HG03460 (cell line): ENCODE measurements at regions not wholly inside any gene's neighbourhood (a gene's known extent, or its start where the extent isn't known, plus 50 kb on each side); places are given as distances from the start of the nearest gene placed in this dataset.

Source experiments
- ATAC-seq: cut with Tn5 transposase; IDR thresholded peaks from one replicate; pipeline ENCODE4 v1.9.1; 2021; ENCODE audit not compliant: unreplicated experiment

DNA sequence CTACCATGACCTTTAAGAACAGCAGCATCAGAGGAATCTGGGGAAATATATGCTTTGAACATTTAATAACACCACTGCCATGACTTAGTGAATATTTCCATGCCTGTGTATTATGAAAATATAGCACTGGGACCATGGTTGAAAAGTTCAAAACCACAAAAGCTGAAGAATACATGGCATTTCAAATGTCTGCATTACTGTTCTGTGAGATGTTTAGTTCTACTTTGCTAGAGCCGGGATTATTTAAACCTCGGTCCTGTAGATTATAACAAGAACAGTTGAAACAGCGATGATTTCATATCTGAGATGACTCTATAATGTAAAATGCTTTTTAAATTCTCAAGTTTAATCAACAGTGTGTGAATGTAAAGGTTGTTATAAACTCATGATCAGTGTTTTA, 126.7 kb upstream of the AGA start:
- ATAC-seq: no peak

DNA sequence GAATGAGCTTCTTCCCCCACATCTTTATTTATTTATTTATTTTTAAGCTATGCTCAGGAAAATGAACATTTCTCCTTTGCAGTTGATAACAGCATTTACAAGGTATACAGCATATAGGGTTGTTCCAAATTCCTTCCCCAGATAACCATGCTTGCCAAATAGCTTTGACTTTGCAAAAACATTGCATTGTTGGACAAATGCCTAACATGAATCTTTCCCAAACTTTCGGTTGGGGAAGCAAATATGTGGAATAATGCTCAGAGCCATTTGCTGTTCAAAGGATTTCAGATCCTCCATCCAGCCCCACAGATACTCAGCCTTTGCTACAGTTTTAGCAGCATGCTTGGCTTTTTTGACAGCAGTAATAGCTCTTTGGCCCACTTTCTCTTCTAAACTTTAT, 127.2 kb upstream of the AGA start:
- ATAC-seq: no peak

DNA sequence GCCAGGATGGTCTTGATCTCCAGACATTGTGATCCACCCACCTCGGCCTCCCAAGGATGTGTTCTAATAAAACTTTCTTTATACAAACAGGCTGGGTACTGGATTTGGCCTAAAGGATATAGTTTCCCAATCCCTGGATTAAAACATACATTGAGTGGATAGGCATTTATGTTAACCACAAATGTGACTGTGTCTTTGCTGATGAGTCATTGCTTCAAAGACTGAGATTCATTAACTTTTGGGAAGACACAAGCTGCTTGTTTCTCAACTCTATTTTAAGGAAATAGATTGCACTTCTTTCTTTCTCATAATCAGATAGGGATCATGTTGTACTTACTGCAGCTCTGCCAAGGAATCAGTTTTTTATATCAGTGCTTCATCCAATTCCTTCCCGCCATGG, 131.3 kb upstream of the AGA start:
- no peak for ATAC-seq

DNA sequence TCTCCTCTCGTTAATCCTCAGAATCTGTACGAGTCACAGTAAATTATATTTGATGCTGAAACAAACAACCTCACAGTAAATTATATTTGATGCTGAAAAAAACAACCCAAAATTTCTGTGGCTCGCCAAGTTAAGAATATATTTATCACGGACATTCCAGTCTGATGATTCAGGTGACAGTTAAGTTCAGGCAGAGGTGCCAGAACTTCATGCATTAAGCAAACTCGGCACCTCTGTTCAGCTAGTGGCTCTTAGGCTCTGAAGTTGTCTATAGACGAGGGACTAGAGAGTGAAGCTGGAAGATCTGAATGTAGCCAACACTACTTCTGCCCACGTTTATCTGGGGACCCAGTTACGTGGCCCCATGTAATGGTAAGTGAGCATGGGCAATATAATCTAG, 132.2 kb upstream of the AGA start:
- no peak for ATAC-seq

DNA sequence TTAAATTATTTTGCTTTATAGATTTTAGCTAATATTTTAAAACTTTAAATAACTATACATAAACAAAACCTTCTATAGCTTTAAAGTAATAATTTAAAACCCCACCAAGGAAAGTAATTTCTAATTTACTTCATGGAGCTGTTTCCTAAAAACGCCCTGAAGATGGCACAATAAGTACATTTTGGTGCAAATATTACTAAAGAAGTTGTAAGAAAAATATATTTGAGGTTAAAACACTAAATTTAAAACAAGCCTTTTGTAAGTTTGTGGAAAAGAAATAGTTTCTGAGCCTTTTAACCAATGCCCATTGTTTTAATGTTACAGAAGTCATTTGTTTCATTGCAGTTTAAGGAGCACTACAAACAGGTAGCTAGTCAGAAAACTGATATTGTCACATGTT, 137.4 kb upstream of the AGA start:
- no peak for ATAC-seq

DNA sequence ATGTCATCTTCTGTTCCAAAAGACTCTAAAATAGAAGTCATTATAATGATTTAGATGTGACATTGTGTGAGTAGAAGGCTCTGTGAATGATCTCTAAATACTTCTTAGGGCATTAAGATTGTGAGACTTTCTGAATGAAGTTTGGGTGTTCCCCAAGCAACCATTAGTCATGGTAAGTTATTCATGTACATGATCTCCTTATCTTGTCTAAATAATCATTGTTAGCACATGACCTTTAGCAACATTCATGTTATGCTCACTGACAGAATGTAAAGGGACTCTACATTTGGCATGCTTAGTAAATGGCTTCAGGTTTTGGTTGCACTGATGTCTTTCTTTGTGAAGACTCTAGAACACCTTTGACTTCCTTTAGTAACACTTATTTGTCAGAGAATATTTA, 140.8 kb upstream of the AGA start:
- no peak for ATAC-seq

DNA sequence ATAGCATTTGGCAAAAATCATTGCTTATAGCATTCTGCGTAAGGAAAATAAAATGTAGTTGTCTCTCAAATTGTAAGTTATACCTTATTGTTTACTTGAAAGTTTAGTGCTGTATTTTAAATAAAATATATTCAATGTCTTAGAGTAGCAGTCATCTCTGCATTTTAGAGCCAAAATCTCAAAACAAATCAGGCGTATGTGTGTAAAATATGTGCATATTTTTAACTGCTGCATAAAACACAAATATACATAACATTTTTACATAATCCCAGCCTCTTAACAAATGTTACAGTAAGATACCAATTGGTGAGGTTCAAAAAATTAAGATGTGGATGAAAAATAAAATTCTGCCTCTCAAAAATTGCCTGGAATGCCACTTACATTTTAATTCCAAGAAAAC, 145.8 kb upstream of the AGA start:
- no peak for ATAC-seq

DNA sequence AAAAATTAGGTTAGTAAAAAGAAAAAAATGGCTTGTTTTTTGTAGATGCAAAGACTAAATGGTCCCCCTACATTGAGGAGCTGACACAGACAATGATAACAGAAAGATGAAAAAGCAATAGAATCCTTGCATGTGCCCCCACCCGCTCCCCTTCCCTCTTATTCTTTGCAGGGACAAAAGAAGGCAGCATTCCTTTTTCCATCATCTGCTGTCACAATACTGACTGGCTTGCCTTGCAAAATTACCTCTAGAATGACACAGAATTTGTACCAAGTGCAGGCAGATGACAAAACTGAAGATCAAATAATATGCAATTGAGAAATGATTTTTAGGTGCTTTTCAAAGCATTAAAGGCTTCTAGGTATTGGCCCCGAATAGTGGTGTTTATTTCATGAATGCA, 153.1 kb upstream of the AGA start:
- ATAC-seq: no peak

DNA sequence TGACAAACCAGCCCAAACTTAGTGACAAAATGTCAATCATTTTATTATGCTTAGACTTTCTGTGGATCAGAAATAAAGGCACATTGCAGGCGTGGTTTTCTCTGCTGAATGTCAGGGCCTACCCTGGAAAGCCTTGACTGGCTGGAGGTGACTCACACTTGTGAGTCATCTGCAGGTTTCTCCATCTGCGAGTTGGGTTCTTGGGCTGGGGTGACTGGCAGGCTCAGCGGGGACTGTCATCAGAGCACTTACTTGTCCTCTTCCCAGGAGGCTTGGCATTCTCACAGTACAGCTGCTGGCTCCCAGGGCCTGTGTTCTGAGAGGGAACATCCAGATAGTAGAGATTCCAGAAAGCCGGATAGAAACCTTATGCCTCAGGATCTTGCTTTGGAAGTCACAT, 153.8 kb upstream of the AGA start:
- no peak for ATAC-seq

DNA sequence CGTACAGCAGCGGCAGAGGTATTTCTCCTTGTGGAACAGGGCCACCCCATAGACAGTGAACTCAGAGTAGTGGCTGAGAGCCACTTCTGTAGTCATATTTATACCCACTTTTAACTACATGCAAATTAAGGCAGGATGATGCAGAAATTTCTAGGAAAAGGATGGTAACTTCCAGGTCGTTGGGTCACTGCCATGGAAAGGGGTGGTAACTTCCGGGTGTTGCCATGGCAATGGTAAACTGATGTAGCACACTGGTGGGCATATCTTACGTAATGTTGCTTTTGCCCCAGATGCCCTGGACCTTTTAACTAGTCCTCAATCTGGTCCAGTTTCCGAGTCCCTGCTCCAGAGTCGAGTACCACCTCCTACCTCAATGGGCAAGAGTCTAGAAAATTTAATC, 154.8 kb upstream of the AGA start:
- ATAC-seq: no peak

DNA sequence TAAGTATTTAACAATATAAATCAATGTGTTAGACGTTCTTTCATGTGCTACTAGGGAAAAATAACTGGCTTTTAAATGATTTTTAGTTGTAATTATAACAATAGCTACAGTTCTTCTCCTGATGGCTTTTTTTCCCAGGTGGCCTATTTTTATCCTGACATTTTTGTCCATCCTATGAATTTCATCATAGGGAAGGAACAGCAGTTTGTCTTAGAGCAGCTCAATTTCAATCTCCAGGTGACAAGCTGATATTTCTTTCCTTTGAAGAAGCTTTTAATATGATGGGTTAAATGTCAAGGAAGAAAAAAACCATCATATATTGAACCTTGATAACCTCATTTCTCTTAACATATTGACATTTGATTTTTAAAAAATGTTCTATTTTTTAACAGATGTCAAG, 163.0 kb upstream of the AGA start:
- ATAC-seq: no peak

DNA sequence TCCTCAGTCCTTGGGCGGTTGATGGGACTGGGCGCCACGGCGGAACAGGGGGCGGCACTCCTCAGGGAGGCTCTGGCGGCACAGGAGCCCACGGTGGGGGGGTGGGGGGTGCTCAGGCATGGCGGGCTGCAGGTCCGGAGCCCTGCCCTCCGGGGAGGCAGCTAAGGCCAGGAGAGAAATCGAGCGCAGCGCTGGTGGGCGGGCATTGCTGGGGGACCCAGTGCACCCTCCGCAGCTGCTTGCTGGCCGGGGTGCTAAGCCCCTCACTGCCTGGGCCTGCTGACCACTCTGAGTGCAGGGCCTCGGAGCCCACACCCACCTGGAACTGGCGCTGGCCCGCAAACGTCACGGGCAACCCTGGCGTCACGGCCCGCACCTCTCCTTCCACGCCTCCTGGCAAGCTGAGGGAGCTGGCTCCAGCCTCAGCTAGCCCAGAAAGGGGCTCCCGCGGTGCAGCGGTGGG, 164.9 kb upstream of the AGA start:
- no peak for ATAC-seq

DNA sequence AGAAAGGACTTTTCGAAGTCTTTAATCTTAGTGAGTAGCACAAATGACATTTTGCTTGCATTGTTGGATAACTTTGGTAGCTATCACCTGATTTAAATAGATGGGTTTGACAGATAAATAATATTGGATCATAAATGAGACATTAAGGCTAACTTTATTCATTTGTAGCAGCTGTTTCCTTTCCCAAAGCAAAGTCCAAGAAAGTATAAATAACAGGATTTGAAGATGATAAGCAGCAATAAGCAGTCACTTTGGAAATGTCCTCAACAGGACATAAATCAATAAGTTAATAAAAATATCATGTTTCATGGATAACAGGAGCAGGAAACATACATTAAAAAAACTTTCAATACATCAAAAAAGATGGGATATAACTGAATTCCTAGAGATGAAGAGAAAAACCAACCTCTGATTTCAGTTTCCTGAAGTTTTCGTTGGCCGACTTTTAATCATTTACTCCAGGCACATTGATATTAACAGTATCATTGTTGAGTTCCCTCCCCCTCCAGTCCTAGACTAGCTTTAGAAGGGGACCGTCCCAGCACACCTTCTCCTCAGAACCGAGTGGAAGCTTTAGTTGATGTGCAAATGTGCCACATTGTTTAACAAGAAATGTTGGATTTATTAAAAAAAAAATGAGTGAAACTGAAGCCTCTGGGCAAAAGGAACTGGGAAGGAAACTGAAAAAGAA, 169.9 kb upstream of the AGA start:
- ATAC-seq: no peak

DNA sequence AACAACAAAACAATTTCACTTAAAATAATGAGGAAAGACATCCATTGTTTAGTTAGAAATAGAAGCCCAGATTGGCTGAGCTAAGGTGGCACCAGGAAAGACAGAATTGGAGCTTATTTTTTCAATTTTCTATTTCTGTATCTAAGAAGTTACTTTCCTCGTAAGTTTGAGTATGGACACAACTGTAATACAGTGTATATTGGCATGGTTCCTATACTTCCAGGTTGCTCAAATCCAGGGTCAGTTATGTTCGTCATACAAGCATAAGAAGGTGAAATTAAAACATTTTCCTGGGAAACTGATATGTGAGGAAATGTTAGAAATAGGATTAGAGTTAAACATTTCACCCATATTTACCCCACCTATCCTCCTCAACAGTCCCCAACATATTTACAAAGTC, 170.4 kb upstream of the AGA start:
- ATAC-seq: no peak

DNA sequence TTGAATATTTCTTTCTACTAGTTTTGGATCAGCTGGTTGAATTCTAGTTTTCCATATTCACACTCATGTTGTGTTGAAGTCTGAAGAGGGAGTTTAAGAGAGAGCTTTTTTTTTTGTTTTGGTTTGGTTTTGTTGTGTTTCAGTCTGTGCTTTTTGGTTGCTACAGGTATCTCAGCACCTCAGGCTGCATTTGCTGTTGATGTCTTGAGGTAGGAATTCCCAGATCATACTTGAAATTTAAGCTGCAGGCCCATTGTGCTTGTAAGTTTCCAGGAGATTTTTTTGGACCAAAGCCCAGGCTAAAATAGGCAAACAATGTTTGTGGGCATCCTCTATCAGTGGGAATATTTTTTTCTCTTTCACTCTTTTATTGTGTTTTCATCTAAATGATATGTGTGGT, 190.2 kb upstream of the AGA start:
- no peak for ATAC-seq

DNA sequence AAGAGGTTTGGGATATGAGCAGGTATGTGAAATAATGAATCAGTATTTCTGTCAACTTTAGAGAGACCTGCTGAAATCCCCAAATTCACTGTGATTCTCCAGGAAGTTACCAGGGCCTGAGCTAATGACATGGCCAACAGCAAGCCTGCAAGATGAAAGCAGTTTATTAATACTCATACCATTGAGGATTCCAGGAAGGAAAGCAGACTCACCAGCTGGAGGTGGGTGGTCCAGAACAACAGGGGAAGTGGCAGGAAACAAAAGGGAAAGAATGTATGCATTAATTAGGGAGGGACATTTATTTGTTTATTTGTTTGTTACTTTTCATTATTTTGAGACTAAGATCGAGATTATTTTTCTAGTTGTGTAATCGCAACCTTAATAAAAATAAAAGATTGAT, 196.6 kb upstream of the AGA start:
- ATAC-seq: no peak

DNA sequence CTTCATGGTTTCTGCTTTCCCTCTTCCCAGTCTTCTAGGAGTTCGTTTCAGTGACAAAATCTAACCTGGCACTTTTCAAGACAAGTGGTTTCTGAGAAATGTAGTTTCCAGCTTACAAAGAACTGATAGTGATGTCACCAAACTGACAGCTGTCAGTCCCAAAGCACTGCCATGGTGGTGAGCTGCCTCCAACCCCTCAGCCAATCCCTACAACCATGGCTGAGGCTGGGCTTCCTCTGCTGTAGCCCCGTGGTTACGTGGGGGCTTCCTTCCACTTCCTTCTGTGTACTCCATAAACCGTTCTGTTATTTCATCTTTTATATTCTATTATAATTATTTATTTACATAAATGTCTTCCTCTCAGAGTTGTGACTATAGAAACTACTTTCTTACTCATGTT, 198.6 kb upstream of the AGA start:
- ATAC-seq: no peak

DNA sequence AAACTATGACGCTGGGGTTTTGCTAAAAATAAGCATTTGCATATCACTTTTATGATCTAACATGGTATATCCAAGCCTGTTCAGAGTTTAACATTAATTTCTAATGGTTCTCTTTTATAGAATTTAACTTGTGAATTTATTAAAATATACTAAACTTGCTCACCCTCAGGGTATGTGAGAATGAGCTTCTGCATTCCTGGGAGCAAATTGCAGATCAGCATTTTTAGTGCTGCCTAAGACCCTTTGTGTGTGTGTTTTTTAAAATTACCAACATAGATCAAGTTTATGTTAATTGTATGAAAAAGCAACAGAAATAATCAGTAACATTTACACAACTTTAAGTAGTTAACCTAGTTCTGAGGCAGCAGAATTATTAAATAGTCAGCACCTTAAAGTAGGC, 218.0 kb upstream of the AGA start:
- ATAC-seq: no peak

DNA sequence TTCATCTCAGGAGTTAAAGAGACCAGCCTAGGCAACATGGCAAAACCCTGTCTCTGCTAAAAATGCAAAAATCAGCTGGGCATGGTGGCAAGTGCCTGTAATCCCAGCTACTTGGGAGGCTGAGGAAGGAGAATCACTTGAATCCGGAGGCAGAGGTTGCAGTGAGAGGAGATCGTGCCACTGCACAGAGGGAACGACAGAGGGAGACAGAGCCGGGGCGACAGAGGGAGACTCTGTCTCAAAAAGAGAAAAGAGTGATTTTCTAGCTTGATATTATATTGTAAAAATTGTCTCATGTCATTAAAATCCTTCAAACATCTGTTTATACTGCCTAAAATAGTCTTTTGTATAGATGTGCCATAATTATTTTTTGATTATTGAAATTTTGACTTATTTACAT, 225.4 kb upstream of the AGA start:
- ATAC-seq: no peak

DNA sequence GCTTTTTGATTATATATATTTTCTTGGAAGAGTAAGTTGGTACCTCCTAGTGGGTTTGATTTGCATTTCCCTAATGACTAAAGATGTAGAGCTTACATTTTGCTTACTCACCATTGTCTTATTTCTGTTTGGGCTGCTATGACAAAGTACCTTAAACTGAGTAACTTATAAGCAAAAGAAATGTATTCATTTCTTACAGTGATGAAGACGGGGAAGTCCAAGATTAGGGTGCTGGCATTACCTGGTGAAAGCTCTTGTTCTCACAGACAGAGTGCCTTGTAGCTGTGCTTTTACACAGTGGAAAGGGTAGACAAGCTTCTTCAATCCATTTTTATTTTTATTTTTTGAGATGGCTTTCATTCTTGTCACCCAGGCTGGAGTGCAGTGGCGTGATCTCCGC, 229.2 kb upstream of the AGA start:
- no peak for ATAC-seq

DNA sequence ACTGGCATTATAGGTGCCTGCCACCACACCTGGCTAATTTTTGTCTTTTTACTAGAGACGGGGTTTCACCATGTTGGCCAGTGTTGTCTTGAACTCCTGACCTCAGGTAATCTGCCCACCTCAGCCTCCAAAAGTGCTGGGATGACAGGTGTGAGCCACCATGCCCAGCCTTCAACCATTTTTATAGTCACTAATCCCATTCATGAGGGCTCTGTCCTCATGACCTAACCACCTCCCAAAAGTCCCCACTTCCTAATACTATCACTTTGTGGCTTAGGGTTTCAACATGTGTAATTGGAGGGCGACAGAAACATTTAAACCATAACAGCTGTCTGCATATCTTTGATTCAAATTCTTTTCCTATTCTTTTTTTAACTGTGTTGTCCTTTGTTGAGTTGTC, 229.6 kb upstream of the AGA start:
- ATAC-seq: no peak

DNA sequence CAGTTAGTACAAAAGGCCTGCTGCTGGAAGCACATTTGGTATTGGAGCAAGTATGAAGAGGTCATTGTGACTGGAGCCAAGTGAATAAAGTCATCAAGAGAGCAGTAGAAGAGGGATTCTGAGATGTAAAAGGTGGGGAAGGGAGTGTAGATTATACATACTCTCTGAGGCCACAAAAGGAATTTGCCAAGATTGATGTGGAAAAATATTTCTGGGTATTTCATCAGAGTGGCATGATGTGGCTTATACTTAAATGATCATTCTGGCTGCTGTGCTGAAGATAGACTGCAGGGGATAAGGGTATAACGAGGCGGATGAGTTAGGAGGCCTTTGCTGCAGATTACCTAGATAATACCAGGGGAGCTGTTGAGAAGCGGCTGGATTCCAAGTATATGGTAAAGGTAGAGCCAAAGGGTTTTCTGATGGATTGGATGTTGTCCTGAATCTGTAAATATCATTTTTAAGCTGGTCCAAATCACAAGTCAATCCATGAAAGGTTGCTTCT, 231.8 kb upstream of the AGA start:
- ATAC-seq: no peak

DNA sequence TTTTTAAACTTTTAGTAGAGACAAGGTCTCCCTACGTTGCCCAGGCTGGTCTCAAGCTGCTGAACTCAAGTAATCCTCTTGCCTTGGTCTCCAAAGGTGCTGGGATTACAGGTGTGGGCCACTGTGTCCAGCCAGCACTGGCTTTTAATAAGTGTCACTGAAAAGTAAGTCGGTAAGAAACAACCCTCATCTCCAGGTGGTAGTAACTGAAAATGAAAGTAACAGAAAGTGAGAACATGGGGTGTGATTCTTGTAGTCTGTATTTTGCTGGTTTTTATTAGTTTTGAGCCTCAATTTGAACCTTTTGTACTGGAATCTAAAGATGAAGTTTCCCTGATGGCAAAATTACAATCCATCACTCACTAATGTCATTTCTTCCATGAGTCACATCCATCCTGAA, 238.1 kb upstream of the AGA start:
- ATAC-seq: no peak
